ENCODE measurements at regions not wholly inside any gene's neighbourhood (a gene's known extent, or its start where the extent isn't known, plus 50 kb on each side); places are given as distances from the start of the nearest gene placed in this dataset.
A peak's percentile ranks its signal among the peaks of the same experiment; 100 is the strongest.

DNA sequence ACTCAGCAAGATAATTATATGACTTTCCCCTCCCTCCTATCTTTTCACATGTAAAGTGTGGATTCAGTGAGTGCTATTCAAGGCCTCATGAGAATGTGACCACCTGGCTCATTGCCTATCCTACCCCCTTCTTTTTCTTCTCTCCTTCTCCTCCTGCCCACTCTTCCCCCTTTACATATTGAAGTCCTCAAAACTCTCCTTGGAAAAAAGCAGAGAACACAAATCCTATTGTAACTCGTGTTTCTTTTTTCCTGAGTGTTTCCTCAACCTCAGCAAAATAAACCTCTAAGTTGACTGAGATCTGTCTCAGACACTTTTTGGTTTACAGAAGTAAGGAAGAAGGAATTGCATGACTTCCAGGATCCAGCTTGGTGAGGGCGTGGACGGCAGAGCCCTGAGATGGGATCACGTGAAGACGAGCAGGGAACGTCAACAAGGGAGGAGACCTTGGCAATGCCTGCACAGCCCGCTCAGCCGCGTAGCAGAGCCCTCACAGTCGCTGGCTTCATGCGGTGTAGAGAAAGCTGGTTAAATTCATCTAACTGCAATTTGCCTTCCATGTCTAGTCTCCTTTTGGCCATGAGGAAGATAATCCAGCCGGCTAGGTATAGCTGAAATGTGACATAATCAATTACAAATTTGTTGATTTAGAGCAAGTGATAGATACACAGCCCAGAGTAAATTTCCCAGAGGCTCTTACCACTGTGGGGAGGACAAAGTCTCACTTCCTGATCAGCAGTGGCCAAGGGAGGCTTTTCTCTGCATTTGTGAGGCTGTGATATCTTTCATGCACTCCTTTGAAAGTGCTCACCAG, 75.7 kb downstream of the LYZL2 start:
- Histone ChIP-seq H2AFZ (no peak overlapping the region; the same call in 1 of the 2 replicates), H3K36me3 (ENCODE audit: insufficient read depth) (no peaks in the 10 kb centered on the region), H3F3A (replicated peaks; ENCODE audit: low read depth) (peaks cover 8% of the 10 kb centered on the region; the same call in 1 of the 2 replicates), H3K27me3 (ENCODE audit: insufficient read depth) (no peaks in the 10 kb centered on the region), H3K9me2 (ENCODE audit: insufficient read depth) (peaks cover 6% of the 10 kb centered on the region; the same call in 1 of the 2 replicates), H3K4me1 (ENCODE audit: insufficient read depth) (peaks cover 11% of the 10 kb centered on the region), H3K4me3 (peak overlapping the region; percentile 14), H3K79me2 (replicated peaks; ENCODE audit: insufficient read depth) (no peaks in the 10 kb centered on the region), H3K4me2 (peak overlapping the region; percentile 48), H3K27ac (ENCODE audit: low read depth) (peak overlapping the region; percentile 87), H4K20me1 (replicated peaks; ENCODE audit: insufficient read depth) (no peaks in the 10 kb centered on the region)
- Mint-ChIP-seq H3K27me3 (ENCODE audit: insufficient read depth, low read depth, poor library complexity) (peaks cover 11% of the 10 kb centered on the region), H3K36me3 (ENCODE audit: low read depth) (no peaks in the 10 kb centered on the region; the same call in 2 of the 3 replicates), H3K4me3 (peak overlapping the region; percentile 49), H3K9me3 (no peaks in the 10 kb centered on the region; the same call in 2 of the 3 replicates), H3K4me1 (peaks cover 32% of the 10 kb centered on the region), H3K27ac (peak overlapping the region; percentile 85)
- TF ChIP-seq, protein P1, sequence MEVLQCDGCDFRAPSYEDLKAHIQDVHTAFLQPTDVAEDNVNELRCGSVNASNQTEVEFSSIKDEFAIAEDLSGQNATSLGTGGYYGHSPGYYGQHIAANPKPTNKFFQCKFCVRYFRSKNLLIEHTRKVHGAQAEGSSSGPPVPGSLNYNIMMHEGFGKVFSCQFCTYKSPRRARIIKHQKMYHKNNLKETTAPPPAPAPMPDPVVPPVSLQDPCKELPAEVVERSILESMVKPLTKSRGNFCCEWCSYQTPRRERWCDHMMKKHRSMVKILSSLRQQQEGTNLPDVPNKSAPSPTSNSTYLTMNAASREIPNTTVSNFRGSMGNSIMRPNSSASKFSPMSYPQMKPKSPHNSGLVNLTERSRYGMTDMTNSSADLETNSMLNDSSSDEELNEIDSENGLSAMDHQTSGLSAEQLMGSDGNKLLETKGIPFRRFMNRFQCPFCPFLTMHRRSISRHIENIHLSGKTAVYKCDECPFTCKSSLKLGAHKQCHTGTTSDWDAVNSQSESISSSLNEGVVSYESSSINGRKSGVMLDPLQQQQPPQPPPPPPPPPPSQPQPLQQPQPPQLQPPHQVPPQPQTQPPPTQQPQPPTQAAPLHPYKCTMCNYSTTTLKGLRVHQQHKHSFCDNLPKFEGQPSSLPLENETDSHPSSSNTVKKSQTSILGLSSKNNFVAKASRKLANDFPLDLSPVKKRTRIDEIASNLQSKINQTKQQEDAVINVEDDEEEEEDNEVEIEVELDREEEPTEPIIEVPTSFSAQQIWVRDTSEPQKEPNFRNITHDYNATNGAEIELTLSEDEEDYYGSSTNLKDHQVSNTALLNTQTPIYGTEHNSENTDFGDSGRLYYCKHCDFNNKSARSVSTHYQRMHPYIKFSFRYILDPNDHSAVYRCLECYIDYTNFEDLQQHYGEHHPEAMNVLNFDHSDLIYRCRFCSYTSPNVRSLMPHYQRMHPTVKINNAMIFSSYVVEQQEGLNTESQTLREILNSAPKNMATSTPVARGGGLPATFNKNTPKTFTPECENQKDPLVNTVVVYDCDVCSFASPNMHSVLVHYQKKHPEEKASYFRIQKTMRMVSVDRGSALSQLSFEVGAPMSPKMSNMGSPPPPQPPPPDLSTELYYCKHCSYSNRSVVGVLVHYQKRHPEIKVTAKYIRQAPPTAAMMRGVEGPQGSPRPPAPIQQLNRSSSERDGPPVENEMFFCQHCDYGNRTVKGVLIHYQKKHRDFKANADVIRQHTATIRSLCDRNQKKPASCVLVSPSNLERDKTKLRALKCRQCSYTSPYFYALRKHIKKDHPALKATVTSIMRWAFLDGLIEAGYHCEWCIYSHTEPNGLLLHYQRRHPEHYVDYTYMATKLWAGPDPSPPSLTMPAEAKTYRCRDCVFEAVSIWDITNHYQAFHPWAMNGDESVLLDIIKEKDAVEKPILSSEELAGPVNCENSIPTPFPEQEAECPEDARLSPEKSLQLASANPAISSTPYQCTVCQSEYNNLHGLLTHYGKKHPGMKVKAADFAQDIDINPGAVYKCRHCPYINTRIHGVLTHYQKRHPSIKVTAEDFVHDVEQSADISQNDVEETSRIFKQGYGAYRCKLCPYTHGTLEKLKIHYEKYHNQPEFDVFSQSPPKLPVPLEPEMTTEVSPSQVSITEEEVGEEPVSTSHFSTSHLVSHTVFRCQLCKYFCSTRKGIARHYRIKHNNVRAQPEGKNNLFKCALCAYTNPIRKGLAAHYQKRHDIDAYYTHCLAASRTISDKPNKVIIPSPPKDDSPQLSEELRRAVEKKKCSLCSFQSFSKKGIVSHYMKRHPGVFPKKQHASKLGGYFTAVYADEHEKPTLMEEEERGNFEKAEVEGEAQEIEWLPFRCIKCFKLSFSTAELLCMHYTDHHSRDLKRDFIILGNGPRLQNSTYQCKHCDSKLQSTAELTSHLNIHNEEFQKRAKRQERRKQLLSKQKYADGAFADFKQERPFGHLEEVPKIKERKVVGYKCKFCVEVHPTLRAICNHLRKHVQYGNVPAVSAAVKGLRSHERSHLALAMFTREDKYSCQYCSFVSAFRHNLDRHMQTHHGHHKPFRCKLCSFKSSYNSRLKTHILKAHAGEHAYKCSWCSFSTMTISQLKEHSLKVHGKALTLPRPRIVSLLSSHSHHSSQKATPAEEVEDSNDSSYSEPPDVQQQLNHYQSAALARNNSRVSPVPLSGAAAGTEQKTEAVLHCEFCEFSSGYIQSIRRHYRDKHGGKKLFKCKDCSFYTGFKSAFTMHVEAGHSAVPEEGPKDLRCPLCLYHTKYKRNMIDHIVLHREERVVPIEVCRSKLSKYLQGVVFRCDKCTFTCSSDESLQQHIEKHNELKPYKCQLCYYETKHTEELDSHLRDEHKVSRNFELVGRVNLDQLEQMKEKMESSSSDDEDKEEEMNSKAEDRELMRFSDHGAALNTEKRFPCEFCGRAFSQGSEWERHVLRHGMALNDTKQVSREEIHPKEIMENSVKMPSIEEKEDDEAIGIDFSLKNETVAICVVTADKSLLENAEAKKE (CRISPR knock-in tag; IDR thresholded peaks at IDR 0.05): peak; percentile 4; the same call in 1 of the 2 replicates
- TF ChIP-seq EZH2 (IDR thresholded peaks at IDR 0.05; ENCODE audit: low read depth, unreplicated experiment): no peak
- no peak; the same call in 1 of the 2 replicates for TF ChIP-seq ZNF331 (CRISPR knock-in tag; IDR thresholded peaks at IDR 0.05; ENCODE audit: low read depth)
- TF ChIP-seq, protein P2, sequence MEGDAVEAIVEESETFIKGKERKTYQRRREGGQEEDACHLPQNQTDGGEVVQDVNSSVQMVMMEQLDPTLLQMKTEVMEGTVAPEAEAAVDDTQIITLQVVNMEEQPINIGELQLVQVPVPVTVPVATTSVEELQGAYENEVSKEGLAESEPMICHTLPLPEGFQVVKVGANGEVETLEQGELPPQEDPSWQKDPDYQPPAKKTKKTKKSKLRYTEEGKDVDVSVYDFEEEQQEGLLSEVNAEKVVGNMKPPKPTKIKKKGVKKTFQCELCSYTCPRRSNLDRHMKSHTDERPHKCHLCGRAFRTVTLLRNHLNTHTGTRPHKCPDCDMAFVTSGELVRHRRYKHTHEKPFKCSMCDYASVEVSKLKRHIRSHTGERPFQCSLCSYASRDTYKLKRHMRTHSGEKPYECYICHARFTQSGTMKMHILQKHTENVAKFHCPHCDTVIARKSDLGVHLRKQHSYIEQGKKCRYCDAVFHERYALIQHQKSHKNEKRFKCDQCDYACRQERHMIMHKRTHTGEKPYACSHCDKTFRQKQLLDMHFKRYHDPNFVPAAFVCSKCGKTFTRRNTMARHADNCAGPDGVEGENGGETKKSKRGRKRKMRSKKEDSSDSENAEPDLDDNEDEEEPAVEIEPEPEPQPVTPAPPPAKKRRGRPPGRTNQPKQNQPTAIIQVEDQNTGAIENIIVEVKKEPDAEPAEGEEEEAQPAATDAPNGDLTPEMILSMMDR (conservative IDR thresholded peaks at IDR 0.05; ENCODE audit: low read depth in 2 of 2): no peak
- TF ChIP-seq JUNB (IDR thresholded peaks at IDR 0.05; ENCODE audit: unreplicated experiment): no peak
- TF ChIP-seq, protein P3, sequence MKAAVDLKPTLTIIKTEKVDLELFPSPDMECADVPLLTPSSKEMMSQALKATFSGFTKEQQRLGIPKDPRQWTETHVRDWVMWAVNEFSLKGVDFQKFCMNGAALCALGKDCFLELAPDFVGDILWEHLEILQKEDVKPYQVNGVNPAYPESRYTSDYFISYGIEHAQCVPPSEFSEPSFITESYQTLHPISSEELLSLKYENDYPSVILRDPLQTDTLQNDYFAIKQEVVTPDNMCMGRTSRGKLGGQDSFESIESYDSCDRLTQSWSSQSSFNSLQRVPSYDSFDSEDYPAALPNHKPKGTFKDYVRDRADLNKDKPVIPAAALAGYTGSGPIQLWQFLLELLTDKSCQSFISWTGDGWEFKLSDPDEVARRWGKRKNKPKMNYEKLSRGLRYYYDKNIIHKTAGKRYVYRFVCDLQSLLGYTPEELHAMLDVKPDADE (IDR thresholded peaks at IDR 0.05): no peak
- 0 out of 2 replicates have a peak, but pooled peaks have one; percentile 6 for TF ChIP-seq CREB1 (CRISPR knock-in tag; IDR thresholded peaks at IDR 0.05; ENCODE audit: low read depth)
- TF ChIP-seq, protein P4, sequence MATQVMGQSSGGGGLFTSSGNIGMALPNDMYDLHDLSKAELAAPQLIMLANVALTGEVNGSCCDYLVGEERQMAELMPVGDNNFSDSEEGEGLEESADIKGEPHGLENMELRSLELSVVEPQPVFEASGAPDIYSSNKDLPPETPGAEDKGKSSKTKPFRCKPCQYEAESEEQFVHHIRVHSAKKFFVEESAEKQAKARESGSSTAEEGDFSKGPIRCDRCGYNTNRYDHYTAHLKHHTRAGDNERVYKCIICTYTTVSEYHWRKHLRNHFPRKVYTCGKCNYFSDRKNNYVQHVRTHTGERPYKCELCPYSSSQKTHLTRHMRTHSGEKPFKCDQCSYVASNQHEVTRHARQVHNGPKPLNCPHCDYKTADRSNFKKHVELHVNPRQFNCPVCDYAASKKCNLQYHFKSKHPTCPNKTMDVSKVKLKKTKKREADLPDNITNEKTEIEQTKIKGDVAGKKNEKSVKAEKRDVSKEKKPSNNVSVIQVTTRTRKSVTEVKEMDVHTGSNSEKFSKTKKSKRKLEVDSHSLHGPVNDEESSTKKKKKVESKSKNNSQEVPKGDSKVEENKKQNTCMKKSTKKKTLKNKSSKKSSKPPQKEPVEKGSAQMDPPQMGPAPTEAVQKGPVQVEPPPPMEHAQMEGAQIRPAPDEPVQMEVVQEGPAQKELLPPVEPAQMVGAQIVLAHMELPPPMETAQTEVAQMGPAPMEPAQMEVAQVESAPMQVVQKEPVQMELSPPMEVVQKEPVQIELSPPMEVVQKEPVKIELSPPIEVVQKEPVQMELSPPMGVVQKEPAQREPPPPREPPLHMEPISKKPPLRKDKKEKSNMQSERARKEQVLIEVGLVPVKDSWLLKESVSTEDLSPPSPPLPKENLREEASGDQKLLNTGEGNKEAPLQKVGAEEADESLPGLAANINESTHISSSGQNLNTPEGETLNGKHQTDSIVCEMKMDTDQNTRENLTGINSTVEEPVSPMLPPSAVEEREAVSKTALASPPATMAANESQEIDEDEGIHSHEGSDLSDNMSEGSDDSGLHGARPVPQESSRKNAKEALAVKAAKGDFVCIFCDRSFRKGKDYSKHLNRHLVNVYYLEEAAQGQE (IDR thresholded peaks at IDR 0.05; ENCODE audit: unreplicated experiment): no peak
- TF ChIP-seq ZNF114 (CRISPR knock-in tag; IDR thresholded peaks at IDR 0.05): no peak
- peak; percentile 66 for TF ChIP-seq POLR2AphosphoS5 (IDR thresholded peaks at IDR 0.05; ENCODE audit: low read depth)
- no peak for TF ChIP-seq EZH2phosphoT487 (IDR thresholded peaks at IDR 0.05; ENCODE audit: unreplicated experiment)
- no peak for TF ChIP-seq STAT1 (IDR thresholded peaks at IDR 0.05; ENCODE audit: unreplicated experiment)
- TF ChIP-seq NANOG (IDR thresholded peaks at IDR 0.05; ENCODE audit: borderline replicate concordance): no peak
- peak; percentile 85 for DNase-seq (ENCODE audit: low spot score)
- peak; percentile 92 for ATAC-seq
